GM12891 (cell line): ENCODE measurements at regions not wholly inside any gene's neighbourhood (a gene's known extent, or its start where the extent isn't known, plus 50 kb on each side); places are given as distances from the start of the nearest gene placed in this dataset.
"Not testable (repeated sequence)": the region's sequence is repeated elsewhere in the genome, so short reads cannot be mapped to it uniquely, and the experiment has no call there.

Source experiments
- PAX5 ChIP-seq: IDR thresholded peaks from 2 replicates; pipeline ENCODE4 v1.6.1; 2011; ENCODE audit warnings: low read length, moderate library complexity, mild to moderate bottlenecking; ENCODE audit not compliant: insufficient read depth, severe bottlenecking
- POLR2A ChIP-seq: IDR thresholded peaks from 2 replicates; pipeline ENCODE4 v1.6.1; 2011; ENCODE audit warnings: low read depth, low read length, control low read depth
- POLR2AphosphoS5 ChIP-seq: IDR thresholded peaks from 2 replicates; pipeline ENCODE4 v1.6.1; 2011; ENCODE audit warnings: low read depth, low read length, control low read depth
- SPI1 ChIP-seq: IDR thresholded peaks from 2 replicates; pipeline ENCODE4 v1.6.1; 2011; ENCODE audit warnings: low read depth, low read length, control low read depth
- TAF1 ChIP-seq: IDR thresholded peaks from 2 replicates; pipeline ENCODE4 v1.6.1; 2011; ENCODE audit warnings: low read depth, low read length, control low read depth

- not testable (repeated sequence) for TF ChIP-seq PAX5, POLR2A, TAF1, POLR2AphosphoS5, SPI1
Observed at GRCh38 chr1:83365320-83365719, 633.6 kb downstream of the TTLL7 start.
